LNCaP clone FGC (cell line): ENCODE measurements at regions not wholly inside any gene's neighbourhood (a gene's known extent, or its start where the extent isn't known, plus 50 kb on each side); places are given as distances from the start of the nearest gene placed in this dataset.

Experiments used
- DNase-seq: peaks from one replicate; pipeline ENCODE4 v3.0.0-alpha.2; 2011; ENCODE audit warnings: low read depth
- H3K4me3 ChIP-seq: 2 replicates; pipeline ENCODE4 v1.5.1; 2011; ENCODE audit warnings: mild to moderate bottlenecking, low read depth, low read length, control low read depth
- CTCF ChIP-seq: IDR thresholded peaks from 2 replicates; pipeline ENCODE4 v1.5.1; 2012; ENCODE audit warnings: mild to moderate bottlenecking; ENCODE audit not compliant: control insufficient read depth, insufficient read depth; ENCODE audit errors: extremely low read depth

- no peak overlapping the region for H3K4me3 ChIP-seq
- DNase-seq = no peak
- TF ChIP-seq CTCF = no peak
These were observed 307.3 kb upstream of the RBMS3 start for GRCh38 chr3:28973609-28974008.

DNA sequence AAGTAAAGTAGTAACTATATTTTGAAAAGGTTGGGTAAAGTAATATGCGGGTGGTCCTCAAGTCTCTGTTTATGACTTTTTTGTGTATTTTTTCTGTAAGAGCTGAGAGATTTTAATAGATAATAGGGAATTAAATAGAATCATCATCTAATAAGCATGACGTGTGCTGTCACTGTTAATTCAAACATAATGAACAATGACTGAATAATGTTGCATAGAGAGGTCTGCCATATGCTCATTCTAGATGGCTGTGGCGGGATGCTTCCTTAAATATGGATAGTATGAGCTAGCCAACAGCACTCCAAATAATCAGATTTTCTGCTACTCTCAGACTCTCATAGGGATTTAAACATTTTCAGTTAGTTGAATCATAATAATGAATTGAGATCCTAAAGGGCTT is 302.8 kb upstream of the RBMS3 start:
- DNase-seq = no peak
- H3K4me3 ChIP-seq = no peak overlapping the region
- TF ChIP-seq CTCF = no peak

GRCh38 chr3:28980131-28980530 is 300.7 kb upstream of the RBMS3 start:
- H3K4me3 ChIP-seq = no peak overlapping the region
- no peak for DNase-seq
- no peak for TF ChIP-seq CTCF

GRCh38 chr3:28980631-28981030 is 300.2 kb upstream of the RBMS3 start:
- no peak for DNase-seq
- no peak overlapping the region for H3K4me3 ChIP-seq
- no peak for TF ChIP-seq CTCF

DNA sequence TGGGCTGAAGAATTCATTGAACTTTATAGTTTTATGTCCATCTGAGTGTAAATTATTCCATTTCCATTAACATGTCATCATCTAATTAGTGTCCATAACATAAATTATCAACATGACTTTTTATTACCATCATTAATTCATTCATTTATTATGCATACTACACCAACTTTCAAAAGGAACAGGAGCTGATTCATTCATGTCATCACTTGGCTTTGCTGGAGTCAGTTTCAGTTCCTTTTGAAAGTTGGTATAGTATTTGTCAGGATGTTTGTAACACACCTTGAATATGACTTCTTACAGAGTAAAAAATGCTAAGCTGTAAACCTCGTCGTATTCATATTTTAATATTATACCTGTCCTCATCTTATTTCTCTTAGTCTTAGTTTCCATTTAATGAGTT is 298.0 kb upstream of the RBMS3 start:
- TF ChIP-seq CTCF = no peak
- no peak overlapping the region for H3K4me3 ChIP-seq
- no peak for DNase-seq

- H3K4me3 ChIP-seq = no peak overlapping the region
- DNase-seq = no peak
- TF ChIP-seq CTCF = no peak
These were observed 293.9 kb upstream of the RBMS3 start for GRCh38 chr3:28986922-28987321.

DNA sequence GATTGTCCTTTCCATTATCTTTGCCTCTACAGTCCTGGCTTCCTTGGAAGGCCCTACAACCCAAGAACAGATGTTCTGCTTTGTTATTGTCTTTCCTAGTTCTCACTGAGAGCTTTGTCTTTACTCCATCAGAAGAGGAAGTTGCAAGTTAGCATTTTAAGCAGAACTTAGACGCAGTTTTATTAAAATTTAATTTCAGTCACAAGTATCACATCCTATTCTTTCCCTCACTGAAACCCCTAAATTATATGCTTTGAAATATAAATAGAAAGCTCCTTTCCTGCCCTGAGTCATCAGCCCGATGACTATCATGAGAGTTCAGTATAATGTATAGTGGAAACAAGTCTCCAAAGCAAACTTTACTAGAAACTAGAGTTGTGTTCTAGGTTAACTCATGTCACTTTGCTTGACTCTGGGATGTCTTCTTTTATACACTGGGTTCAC is 291.2 kb upstream of the RBMS3 start:
- TF ChIP-seq CTCF = no peak
- no peak overlapping the region for H3K4me3 ChIP-seq
- DNase-seq = no peak
